Occipital lobe (tissue), 1 donor: ENCODE measurements at regions not wholly inside any gene's neighbourhood (a gene's known extent, or its start where the extent isn't known, plus 50 kb on each side); places are given as distances from the start of the nearest gene placed in this dataset.

Experiments used
- DNase-seq: peaks from one replicate; lab custom pipeline; 2025; lab: John Stamatoyannopoulos, UW

GRCh38 chr9:79007701-79008483 is 563.9 kb upstream of the TLE4 start:
- no peak for DNase-seq

- no peak for DNase-seq
Observed at GRCh38 chr9:79008916-79009315, 562.8 kb upstream of the TLE4 start.

GRCh38 chr9:79011461-79011860 is 560.3 kb upstream of the TLE4 start:
- no peak for DNase-seq

- DNase-seq = no peak
Observed at GRCh38 chr9:79012561-79012960, 559.2 kb upstream of the TLE4 start.

- DNase-seq = no peak
Observed at GRCh38 chr9:79013715-79014610, 557.8 kb upstream of the TLE4 start.

GRCh38 chr9:79014929-79015699 is 556.7 kb upstream of the TLE4 start:
- no peak for DNase-seq

GRCh38 chr9:79015951-79016350 is 555.8 kb upstream of the TLE4 start:
- DNase-seq = no peak

GRCh38 chr9:79020276-79020675 is 551.5 kb upstream of the TLE4 start:
- no peak for DNase-seq

GRCh38 chr9:79021084-79021483 is 550.7 kb upstream of the TLE4 start:
- DNase-seq = no peak

GRCh38 chr9:79023134-79023580 is 548.6 kb upstream of the TLE4 start:
- DNase-seq = no peak

GRCh38 chr9:79026316-79026715 is 545.4 kb upstream of the TLE4 start:
- DNase-seq = peak; percentile 1

- no peak for DNase-seq
Observed at GRCh38 chr9:79028101-79028500, 543.7 kb upstream of the TLE4 start.

GRCh38 chr9:79034583-79034982 is 537.2 kb upstream of the TLE4 start:
- no peak for DNase-seq

- DNase-seq = no peak
Observed at GRCh38 chr9:79037338-79037737, 534.4 kb upstream of the TLE4 start.

GRCh38 chr9:79040671-79041070 is 531.1 kb upstream of the TLE4 start:
- DNase-seq = no peak

- DNase-seq = no peak
Observed at GRCh38 chr9:79041266-79041665, 530.5 kb upstream of the TLE4 start.

- no peak for DNase-seq
Observed at GRCh38 chr9:79043916-79044315, 527.8 kb upstream of the TLE4 start.

GRCh38 chr9:79046401-79046800 is 525.4 kb upstream of the TLE4 start:
- no peak for DNase-seq

- DNase-seq = no peak
Observed at GRCh38 chr9:79049371-79049770, 522.4 kb upstream of the TLE4 start.

GRCh38 chr9:79053598-79053997 is 518.2 kb upstream of the TLE4 start:
- no peak for DNase-seq

- DNase-seq = no peak
Observed at GRCh38 chr9:79054500-79054899, 517.3 kb upstream of the TLE4 start.

GRCh38 chr9:79056041-79056440 is 515.7 kb upstream of the TLE4 start:
- no peak for DNase-seq
